H1 (cell line): ENCODE measurements at regions not wholly inside any gene's neighbourhood (a gene's known extent, or its start where the extent isn't known, plus 50 kb on each side); places are given as distances from the start of the nearest gene placed in this dataset.

Source experiments
- KDM1A ChIP-seq: fragments of 200-600, 300-600 bp; sonication (generic); IDR thresholded peaks from 2 replicates; pipeline ENCODE4 v1.7.1; 2016; ENCODE audit warnings: mild to moderate bottlenecking, low read length, borderline replicate concordance
- PHF8 ChIP-seq: fragments of 200-600 bp; sonication (generic); conservative IDR thresholded peaks from 2 replicates; pipeline ENCODE4 v1.7.1; 2012; ENCODE audit warnings: low read depth, mild to moderate bottlenecking, inconsistent platforms, low read length, moderate library complexity
- TF ChIP-seq, protein P1 (sequence below): IDR thresholded peaks from 2 replicates; pipeline ENCODE4 v1.6.1; 2011; ENCODE audit warnings: low read depth, mild to moderate bottlenecking, low read length; ENCODE audit not compliant: insufficient read depth

DNA sequence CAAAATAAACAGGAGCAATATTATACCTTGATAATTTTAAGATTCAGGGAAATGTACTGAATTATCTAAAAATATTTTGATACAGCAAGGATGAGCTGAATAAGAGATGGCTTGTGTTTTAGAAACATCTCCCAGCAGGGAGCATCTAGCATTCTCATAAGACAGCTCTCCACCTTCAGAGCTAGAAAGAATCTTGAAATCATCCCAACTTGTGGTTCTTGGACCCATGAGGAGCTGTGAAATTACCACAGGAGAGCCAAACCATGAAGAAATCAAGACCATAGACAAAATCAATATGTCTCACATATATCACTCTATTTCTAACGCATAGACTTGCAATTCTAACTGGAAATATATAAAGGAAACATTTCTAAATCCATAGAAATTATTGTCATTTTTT lies 210.6 kb upstream of the DKK2 start (continued):
- TF ChIP-seq, protein P1, sequence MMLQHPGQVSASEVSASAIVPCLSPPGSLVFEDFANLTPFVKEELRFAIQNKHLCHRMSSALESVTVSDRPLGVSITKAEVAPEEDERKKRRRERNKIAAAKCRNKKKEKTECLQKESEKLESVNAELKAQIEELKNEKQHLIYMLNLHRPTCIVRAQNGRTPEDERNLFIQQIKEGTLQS = no peak
- TF ChIP-seq KDM1A (no peak), PHF8 (no peak)
